Stimulated activated CD4-positive, alpha-beta T cell treated with anti-CD3 and anti-CD28 coated beads, Interleukin-12 subunit alpha, Interleukin-12 subunit beta, amount 100 ng/mL, for 48 hours (primary cell): ENCODE measurements at regions not wholly inside any gene's neighbourhood (a gene's known extent, or its start where the extent isn't known, plus 50 kb on each side); places are given as distances from the start of the nearest gene placed in this dataset.
"Not testable (repeated sequence)": the region's sequence is repeated elsewhere in the genome, so short reads cannot be mapped to it uniquely, and the experiment has no call there.

Experiments used
- DNase-seq, 3 donors: peaks; one replicate each; pipeline ENCODE4 v3.0.0-alpha.2; 2020; ENCODE audit warnings: low read depth in 2 of 3, low spot score in 1 of 3

DNA sequence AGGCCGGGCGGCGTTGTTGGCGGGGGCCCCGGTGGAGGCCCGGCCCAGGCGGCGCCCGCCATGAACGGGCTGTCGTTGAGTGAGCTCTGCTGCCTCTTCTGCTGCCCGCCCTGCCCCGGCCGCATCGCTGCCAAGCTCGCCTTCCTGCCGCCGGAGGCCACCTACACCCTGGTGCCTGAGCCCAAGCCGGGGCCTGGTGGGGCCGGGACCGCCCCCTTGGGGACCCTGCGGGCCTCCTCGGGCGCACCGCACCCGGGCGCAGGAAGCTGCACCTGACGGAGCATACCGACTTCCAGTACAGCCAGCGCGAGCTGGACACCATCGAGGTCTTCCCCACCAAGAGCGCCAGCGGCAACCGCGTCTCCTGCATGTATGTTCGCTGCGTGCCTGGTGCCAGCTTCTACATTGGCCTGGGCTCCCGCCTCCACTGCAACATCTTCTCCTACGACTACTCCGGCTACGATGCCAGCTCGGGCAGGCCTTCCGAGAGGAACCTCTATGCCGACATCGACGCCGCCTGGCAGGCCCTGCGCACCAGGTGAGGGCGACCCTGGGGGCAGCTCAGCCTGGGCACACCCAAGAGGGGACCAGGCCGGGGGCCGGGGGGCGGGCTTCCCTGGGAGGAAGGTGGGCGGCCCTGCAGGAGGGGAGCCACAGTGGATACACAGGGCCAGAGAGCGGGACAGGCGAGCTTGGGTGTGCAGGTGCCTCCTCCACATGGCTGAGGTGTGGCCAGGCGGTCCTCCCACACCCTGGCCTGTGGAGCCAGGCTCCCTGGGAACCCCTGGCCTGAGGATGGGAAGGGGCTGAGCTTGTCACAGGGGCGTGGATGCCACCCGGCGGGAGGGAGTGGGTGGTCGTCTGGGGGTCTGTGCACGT, 201.6 kb downstream of the USP22 start:
- not testable (repeated sequence) for DNase-seq

DNA sequence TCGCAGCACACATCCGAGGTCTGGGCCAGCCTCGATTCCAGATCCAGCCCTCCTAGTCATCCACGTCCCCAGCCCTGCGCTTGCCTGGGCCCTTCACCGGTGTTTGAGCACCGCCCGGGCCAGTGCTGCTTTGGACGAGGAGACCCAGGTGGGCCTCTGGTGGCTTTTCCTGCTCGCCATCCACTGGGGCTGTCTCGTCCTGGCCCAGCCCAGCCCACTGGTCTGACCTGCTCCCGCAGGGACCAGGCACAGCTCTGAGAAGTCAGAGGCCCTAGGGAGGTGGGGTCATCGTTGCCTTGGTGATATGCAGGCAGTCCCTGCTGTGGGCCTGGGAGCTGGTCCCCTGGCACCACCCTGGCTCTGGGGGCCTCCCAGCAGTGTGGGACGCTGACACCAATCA, 200.8 kb downstream of the USP22 start:
- DNase-seq = not testable (repeated sequence)

DNA sequence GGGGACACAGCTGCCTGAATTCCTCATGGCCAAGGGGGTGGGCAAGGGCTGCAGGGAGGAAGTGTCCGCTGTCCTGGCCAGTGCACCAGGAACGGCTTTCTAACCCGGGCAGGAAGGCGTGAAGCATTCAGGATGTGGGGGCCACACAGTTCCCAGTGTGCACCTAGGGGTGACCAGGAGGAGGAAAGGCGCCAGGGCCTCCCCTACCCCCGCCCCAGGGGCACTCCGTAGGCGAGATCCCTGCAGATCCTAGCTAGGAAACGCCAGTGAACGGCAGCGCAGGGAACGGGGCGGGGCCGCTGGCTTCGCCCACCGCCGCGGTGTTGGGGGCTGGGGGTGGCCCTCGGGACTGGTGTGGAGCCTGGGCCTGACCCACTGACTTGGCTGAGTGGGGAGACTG, 199.6 kb downstream of the USP22 start:
- not testable (repeated sequence) for DNase-seq

DNA sequence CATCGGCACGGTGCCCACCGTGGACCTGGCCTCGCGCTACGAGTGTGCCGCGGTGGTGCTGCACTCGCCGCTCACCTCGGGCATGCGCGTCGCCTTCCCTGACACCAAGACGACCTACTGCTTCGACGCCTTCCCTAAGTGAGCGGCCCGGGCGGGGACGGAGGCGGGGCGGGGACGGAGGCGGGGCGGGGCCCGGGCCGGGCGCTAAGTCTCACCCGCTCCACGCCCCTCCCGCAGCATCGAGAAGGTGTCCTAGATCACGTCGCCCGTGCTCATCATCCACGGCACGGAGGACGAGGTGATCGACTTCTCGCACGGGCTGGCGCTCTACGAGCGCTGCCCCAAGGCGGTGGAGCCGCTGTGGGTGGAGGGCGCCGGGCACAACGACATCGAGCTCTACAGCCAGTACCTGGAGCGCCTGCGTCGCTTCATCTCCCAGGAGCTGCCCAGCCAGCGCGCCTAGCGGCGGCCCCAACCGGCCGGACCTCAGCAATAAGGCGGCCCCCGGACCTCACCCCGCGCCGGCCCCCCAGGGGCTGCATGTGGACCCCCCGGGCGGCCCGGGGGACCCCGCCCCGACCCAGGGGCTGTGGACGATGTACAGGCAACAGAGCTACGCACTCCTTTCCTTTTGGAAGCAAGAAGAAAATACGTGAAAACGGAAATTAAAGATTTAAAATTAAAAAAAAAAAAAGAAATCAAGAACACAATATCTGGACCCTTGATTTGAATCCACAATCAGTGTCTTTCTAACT, 198.8 kb downstream of the USP22 start:
- peak in 2 of 3 donors; percentile 26 to 41 for DNase-seq

DNA sequence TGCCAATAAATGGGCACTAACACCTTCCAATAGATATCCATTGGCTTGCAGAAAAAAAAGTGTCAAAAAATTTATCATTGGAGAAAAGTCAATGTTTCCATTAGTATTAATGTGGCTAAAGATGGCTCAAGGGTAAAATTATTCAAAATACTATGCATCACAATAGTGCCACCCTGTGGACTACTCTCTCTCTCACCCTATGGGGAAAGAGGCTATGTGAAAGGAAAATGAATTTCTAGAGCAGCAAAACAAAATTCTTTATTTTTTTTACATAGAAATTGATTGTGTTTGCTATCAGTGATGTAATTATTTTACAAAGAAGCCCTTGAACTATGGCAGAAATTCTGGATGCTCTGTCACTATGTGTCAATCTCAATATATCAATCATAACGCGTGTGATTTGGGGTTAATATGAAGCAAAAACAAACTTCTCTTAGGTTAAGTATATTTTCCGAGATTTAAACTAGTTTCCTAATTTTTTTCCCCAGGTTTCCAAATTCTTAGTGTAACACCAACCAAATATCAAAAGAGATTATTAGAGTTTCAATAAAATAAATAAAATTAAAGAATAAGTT, 193.9 kb downstream of the USP22 start:
- DNase-seq = not testable (repeated sequence)

DNA sequence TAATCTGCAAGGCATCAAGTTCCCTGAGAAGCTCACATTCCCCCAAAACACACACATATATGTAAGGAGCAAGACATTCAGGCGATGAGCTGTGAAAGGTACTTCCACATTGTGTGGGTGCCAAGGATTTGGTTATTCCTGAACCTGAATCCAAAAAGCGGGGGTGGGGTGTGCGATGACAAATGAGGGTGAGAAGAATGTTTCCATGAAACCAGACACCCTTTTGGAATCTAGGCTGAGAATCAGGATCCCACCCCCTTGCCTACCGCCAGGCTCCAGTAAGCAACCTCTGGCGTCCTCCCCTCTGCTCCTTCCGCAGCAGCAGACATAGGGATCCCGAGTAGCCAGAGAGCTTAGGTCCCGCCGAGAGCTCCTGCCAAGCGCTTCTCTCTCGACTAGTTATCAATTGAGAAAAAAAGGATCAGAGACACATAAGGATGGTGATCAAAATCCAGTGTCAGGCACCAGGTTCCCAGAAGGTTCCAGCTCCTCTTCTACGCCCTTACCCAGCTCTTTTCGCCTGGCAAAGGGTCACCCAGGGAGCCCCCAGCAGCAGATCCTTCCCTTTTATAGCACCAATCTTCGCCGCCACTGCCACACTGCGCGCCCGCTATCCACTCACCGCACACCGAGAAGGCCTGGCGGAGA, 191.1 kb downstream of the USP22 start:
- not testable (repeated sequence) for DNase-seq

DNA sequence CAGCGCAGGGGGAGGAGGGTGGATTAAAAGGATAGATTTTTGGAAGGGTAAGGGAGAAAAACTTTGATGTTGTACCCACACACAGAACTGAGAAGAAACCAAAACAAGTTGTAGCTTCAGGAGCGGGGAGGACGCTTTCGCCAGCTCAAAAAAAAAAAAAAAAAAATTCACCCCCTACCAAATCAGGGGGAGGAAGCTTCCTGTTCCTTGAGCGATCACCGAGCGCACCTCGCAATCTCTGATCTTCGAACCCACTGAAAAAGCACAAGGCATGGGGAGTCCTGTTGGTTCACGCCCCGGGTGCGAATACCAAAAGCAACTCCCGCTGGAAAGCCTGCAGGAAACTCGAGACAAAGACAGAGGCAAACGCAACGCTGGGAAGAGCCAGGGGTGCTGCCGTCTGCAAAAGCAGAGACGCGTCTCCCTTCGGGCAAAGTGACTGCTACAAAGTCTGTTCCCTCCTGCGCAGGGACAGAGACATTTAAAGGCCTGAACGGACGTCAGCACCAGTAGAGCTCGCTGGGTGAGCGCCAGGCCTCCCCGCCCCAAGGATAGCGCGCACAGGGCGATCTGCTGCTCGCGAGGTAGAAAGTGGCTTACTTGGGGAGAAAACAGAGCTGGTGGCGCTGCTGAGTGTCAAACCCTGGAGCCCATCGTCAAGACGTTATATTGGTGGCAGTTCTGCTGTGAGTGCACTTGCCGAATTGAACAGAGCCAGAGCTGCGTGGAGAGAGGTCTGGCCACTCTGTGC, 190.4 kb downstream of the USP22 start:
- no peak for DNase-seq

DNA sequence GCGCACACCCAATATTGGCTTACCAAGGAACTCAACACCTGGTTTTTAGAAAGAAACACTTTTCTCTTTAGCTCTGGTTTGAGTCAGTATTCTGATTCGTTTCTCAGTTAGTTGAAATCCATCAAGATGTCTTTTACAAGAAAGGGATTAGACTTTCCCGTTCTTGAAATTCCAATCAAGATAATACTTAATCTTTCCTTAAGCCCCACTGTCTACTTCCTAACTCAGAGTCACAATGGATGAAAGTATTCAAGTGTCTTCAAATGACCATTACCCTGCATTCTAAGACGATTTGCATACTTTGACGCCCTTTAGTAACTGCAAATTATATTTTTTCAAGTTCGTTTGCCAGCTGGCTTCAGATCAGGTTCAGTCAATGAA, 189.8 kb downstream of the USP22 start:
- DNase-seq = no peak

DNA sequence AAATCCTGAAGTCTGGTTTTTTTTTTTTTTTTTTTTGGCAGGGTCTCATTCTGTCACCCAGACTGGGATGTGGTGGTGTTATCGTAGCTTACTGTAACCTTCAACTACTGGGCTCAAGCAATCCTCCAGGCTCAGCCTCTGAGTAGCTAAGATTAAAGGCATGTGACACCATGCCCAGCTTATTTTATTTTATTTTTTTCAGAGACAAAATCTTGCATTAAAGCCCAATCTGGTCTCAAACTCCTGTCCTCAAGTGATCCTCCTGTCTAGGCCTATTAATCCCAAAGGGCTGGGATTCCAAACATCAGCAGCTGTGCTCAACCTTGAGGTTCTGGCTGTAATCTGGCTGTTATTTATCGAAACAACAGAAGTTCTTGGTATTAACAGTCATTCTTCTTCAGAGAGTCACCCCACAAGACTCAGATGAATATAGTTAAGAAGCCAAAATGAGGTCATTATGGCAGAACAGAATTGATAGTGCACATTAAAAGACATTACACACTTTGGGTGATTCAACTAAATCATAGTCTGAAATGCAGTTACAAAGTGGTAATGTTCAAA, 186.8 kb downstream of the USP22 start:
- DNase-seq = not testable (repeated sequence)

DNA sequence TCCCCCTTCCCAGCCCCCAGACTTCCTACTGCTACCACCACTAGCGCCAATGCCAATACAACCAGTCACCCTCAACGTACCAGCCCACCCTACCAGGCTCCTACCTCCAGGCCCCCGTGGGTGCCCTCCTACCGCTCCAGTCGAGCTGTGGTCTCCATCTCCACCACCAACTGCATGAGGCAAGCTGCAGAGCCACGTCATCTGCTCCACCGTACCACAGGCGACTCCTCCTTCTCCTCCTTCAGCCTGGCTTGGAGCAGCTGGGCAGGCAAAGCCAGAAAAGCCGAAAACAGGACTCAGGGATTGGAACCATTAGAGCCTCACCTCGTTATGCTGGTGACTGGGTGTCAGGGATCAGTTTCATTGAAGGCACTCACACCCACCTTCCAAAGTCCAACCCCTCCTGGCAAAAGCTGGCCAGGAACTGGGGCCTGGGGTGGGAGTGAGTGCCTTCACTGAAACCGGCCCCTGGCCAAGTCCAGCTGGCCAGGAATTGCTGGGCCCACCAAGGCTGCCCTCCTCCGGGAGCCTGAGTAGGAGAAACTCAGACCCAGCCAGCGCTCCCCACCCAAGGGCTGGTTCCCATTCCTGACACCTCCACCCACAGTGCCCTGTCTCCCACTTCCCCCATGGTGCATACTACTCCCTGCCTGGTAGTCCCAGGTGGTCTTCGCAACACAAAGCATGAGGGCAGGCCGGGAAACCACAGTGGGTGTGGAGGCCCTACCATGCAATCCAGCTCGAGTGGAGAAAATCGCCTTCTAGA, 176.2 kb downstream of the USP22 start:
- DNase-seq = not testable (repeated sequence)

DNA sequence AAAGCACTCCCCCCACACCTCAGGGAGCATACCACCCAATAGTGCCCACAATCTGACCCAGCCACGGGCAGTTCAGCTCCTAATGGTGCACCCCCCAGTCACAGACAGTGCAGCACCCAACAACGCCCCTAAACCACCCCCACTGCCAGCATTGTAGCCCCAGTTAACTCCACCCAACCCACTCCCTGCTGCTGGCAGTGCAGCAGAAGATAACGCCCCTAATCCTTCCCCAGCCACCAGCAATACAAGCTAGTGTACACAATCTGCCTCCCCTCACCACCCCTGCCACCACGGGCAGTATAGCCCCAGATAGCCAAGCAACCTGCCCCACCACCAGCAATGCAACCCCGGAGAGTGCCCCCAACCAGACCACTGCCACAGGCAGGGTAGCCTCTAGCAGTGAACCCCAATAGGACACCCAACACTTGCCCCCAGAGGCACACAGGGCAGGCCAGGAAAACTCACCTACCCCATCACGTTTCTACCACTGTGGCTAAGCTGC, 175.3 kb downstream of the USP22 start:
- DNase-seq = not testable (repeated sequence)

DNA sequence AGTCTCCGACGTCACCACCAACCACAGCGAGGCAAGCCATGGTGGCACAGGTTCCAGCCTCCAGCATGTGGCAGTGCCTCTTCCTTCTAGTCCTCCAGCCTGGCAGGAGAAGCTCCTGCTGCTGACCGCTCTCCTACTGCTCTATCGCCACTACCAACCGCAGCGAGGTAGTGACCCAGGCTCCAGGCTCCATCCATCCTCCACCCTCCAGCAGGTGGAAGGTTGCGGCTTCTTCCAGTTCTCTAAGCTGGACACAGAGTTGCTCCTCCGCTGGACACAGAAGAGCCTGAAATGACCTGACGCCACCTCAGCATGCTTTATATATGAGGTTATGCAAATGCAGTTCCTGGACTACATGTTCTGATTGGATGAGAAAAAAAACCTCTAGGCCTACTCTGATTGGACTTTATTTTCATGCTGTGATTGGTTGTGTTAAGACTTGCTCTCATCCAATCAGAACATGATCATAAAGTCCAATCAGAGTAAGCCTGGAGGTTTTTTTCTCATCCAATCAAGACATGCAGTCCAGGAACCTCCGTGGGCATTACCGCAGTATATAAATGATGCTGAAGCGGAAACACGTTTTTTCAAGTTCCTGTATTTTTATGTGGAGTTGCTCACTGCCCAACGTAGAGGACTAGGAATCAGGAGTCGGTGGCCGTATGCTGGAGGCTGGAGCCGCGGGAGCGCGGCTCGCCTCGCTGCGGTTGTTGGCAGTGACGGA, 174.7 kb downstream of the USP22 start:
- not testable (repeated sequence) for DNase-seq

DNA sequence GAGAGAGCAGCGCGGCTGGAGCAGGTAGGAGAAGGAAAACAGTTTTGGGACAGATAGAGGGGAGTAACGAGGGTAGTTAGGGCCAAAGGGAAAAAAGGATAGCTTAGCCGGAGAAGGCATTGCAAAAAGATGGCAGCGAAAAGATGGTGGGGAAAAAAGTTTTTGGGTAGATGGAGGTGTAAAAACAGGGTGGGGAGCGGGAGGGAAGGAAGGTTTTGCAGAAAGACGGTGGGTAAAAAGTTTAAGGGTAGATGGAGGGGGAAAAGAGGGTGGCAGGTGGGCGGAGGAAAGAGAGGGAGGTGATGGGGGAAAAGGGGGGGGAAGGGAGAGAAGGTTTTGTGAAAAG, 174.2 kb downstream of the USP22 start:
- DNase-seq = not testable (repeated sequence)

DNA sequence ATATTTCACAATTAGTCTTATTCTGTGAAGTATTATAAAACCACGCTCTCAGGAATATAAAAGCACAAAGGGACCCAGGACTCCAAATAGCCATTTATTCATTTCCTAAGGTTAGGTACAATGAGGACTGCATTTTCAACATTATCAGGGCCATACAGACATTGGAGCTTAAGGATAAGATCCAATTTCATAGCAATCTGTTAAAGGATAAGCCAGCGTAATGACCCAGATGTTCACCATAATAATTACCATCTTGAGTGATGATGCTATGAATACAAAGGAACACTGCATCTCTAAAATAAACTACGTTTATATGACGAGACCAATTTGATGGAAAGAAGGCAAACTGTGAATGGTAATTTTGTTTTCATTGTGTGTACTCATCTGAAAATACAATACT, 169.6 kb downstream of the USP22 start:
- DNase-seq = not testable (repeated sequence)

DNA sequence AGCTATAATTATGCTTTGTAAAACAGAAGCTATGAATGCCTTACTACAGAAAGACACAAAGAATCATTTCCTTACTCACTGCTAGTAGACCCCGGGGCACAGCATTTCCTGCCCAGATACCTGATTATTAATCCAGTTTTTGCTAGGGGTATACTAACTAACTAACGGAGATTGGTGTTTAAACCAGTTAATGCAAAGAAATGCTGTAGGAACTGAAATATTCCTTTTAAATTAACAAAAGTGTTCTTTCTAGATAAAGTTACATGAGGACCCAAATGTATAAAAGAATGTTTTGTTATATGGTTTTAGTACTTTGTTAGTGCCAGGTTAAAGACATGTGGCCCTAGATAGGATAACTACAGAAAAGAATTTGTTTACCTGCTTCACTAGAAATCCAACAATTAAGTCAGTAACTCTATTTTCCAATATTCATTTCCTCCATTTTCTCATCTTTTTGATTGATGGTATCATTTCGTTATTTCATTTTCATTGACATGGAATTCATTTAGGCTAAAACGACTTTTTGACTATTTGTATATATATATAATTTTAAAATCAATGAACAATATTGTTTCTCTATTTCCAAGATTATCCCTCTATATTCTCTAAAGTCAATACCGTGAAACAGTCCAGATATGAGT, 169.0 kb downstream of the USP22 start:
- not testable (repeated sequence) for DNase-seq

DNA sequence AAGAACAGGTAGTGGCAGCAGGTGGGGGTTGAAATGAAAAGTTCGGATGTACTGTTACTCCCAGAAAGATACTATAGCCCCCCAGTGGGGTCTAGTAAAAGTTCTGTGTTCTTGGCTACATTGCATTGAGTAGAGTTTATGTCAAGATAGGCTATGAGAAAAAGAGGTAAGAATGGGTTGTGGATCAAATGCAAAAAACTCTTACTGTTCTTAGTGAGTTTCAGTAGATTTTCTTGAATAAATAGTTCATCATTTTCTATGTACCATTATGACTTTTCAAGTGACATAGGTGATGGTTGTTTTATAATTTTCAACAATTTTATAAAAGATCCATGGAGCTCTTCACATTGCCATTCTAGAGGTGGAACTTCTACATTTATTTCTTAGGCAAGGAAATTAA, 165.4 kb downstream of the USP22 start:
- not testable (repeated sequence) for DNase-seq

DNA sequence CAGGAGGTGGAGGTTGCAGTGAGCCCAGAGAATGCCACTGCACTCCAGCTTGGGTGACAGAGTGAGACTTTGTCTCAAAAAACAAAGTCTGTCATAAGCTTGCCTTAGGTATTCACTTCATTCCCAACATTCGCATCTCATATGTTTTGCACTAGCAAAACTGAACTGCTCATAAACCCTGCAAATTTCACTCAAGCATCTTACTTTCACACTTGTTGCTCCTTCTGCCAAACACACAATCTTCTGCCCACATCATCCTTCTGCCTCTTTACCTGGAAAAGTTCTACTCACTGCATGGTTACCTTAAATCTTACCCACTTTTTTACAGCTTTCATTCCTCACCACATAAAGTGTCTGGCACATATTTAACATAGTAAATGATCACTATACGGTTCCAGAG, 152.5 kb downstream of the USP22 start:
- DNase-seq = no peak

DNA sequence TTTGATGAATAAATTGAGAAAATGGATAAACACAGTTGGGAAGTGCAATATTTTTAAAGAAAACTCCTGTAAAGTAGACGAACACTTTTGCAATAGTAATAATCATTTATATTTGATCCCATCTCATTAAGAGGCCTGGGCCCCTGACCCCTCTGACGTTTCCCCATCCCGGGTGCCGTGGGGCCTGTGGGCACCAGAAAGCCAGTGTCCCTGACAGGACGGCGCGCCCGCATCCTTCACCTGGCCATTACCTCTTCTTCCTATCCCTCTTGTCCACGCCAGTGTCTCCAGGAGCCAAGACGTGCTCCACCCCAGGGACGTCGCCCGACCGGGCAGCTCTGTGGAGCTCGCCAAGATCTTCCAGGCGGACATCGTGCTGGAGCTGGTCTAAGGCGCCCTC, 147.4 kb downstream of the USP22 start:
- DNase-seq = not testable (repeated sequence)
